ENCODE measurements at regions not wholly inside any gene's neighbourhood (a gene's known extent, or its start where the extent isn't known, plus 50 kb on each side); places are given as distances from the start of the nearest gene placed in this dataset.
A peak's percentile ranks its signal among the peaks of the same experiment; 100 is the strongest.

DNA sequence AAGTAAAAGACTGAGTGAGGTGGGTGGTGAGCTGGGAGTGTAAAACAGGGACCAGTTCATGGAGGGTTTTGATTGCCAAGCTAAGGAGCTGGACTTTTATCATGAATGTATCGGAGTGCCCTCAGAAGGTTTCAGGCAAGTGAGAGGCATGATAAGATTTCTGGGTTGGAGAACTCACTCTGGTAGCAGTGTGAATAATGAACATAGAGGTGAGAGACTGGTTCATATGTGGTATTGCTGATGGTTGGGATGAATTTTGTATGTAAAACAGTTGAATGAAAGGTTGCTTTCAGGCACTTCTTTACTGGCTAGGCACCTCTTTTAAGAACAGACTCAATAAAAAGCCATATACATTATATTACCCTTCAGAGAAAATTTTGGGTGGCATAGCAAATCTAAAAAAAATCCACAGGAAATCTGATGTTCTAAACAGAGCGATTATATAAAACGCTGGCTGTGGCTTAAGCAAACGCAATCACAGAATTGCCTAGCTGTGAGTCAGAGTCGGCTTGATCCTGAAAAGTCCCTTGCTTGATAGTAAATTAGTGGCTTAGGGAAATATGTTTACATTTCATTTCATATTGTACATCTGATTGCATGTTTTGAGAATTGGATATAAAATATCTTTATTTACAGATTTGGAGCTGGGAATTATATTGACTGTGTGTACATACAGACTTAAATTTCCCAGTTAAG is 92.9 kb upstream of the HDAC9 start:
- no peaks in the 10 kb centered on the region for H3K36me3 Mint-ChIP-seq
- CTCF ChIA-PET: no interaction called here
- POLR2A ChIA-PET: no interaction called here
- no peak overlapping the region for H3K4me3 Mint-ChIP-seq
- Histone ChIP-seq H3K9me3 (ENCODE audit: low read length) (no peaks in the 10 kb centered on the region), H3K27ac (ENCODE audit: low read depth, low read length) (no peak overlapping the region), H3K36me3 (ENCODE audit: insufficient read depth, low read length) (no peaks in the 10 kb centered on the region), H3K4me1 (ENCODE audit: insufficient read depth, low read length) (no peaks in the 10 kb centered on the region), H3K27me3 (ENCODE audit: insufficient read depth, low read length, poor library complexity, severe bottlenecking) (no peaks in the 10 kb centered on the region), H3K4me3 (ENCODE audit: low read length) (no peak overlapping the region)
- H3K27me3 Mint-ChIP-seq: no peaks in the 10 kb centered on the region
- H3K27ac Mint-ChIP-seq: no peak overlapping the region
- H3K9me3 Mint-ChIP-seq: no peaks in the 10 kb centered on the region
- no peak for DNase-seq
- H3K4me1 Mint-ChIP-seq: peaks cover 3 to 5% (median 5%) of the 10 kb centered on the region in 3 donors

- peaks cover 3 to 5% (median 5%) of the 10 kb centered on the region in 3 donors for H3K4me1 Mint-ChIP-seq
- Histone ChIP-seq H3K27ac (ENCODE audit: low read depth, low read length) (no peak overlapping the region), H3K9me3 (ENCODE audit: low read length) (no peaks in the 10 kb centered on the region), H3K36me3 (ENCODE audit: insufficient read depth, low read length) (no peaks in the 10 kb centered on the region), H3K4me1 (ENCODE audit: insufficient read depth, low read length) (no peaks in the 10 kb centered on the region), H3K27me3 (ENCODE audit: insufficient read depth, low read length, poor library complexity, severe bottlenecking) (no peaks in the 10 kb centered on the region), H3K4me3 (ENCODE audit: low read length) (no peak overlapping the region)
- ChIA-PET POLR2A (no interaction called here), CTCF (no interaction called here)
- H3K27me3 Mint-ChIP-seq: no peaks in the 10 kb centered on the region
- H3K9me3 Mint-ChIP-seq: no peaks in the 10 kb centered on the region
- no peak overlapping the region for H3K4me3 Mint-ChIP-seq
- no peaks in the 10 kb centered on the region for H3K36me3 Mint-ChIP-seq
- H3K27ac Mint-ChIP-seq: peak overlapping the region in 1 of 8 donors; percentile 73
- DNase-seq: no peak
Measured at GRCh38 chr7:18405726-18406125, 89.8 kb upstream of the HDAC9 start.

- H3K4me1 Mint-ChIP-seq: peaks cover 3 to 5% (median 5%) of the 10 kb centered on the region in 3 donors
- H3K27ac Mint-ChIP-seq: no peak overlapping the region
- DNase-seq: no peak
- no peaks in the 10 kb centered on the region for H3K36me3 Mint-ChIP-seq
- no peaks in the 10 kb centered on the region for H3K27me3 Mint-ChIP-seq
- Histone ChIP-seq H3K27ac (ENCODE audit: low read depth, low read length) (no peak overlapping the region), H3K27me3 (ENCODE audit: insufficient read depth, low read length, poor library complexity, severe bottlenecking) (no peaks in the 10 kb centered on the region), H3K36me3 (ENCODE audit: insufficient read depth, low read length) (no peaks in the 10 kb centered on the region), H3K4me1 (ENCODE audit: insufficient read depth, low read length) (no peaks in the 10 kb centered on the region), H3K9me3 (ENCODE audit: low read length) (no peaks in the 10 kb centered on the region), H3K4me3 (ENCODE audit: low read length) (no peak overlapping the region)
- H3K9me3 Mint-ChIP-seq: no peaks in the 10 kb centered on the region
- POLR2A ChIA-PET: no interaction called here
- no peak overlapping the region for H3K4me3 Mint-ChIP-seq
- CTCF ChIA-PET: no interaction called here
Measured at GRCh38 chr7:18407385-18407784, 88.2 kb upstream of the HDAC9 start.

DNA sequence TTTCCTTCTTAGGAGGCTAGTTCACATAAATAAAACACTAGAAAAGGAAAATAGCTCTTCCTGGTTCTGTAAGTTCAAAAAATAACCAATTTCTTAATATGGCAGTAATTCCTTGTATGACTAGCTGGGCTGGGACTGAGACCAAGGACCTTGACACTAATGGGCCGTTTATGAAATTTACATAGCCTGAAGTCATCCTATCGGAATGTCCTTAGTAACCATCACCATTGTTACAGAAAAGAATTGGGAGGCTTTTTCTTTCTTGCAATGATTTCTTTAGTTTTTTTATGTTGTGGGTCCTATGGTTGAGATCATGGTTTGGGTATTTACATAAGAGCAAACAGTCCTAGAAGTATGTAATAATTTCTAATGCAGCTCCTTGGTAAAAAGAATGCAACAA is 87.1 kb upstream of the HDAC9 start:
- DNase-seq: no peak
- CTCF ChIA-PET: no interaction called here

GRCh38 chr7:18408868-18409267 is 86.7 kb upstream of the HDAC9 start:
- Histone ChIP-seq H3K4me3 (ENCODE audit: low read length) (no peak overlapping the region), H3K36me3 (ENCODE audit: insufficient read depth, low read length) (no peaks in the 10 kb centered on the region), H3K27me3 (ENCODE audit: insufficient read depth, low read length, poor library complexity, severe bottlenecking) (no peaks in the 10 kb centered on the region), H3K4me1 (ENCODE audit: insufficient read depth, low read length) (no peaks in the 10 kb centered on the region), H3K27ac (ENCODE audit: low read depth, low read length) (no peak overlapping the region), H3K9me3 (ENCODE audit: low read length) (no peaks in the 10 kb centered on the region)
- ChIA-PET CTCF (no interaction called here), POLR2A (no interaction called here)
- Mint-ChIP-seq H3K9me3 (no peaks in the 10 kb centered on the region), H3K36me3 (no peaks in the 10 kb centered on the region), H3K27me3 (no peaks in the 10 kb centered on the region), H3K4me1 (peaks cover 3 to 5% (median 5%) of the 10 kb centered on the region in 3 donors), H3K4me3 (no peak overlapping the region), H3K27ac (no peak overlapping the region)
- DNase-seq: no peak

More for the DNA sequence above, 87.1 kb upstream of the HDAC9 start:
- Mint-ChIP-seq H3K36me3 (no peaks in the 10 kb centered on the region), H3K27ac (no peak overlapping the region), H3K27me3 (no peaks in the 10 kb centered on the region), H3K4me3 (no peak overlapping the region), H3K9me3 (no peaks in the 10 kb centered on the region), H3K4me1 (peaks cover 3 to 5% (median 5%) of the 10 kb centered on the region in 3 donors)
- Histone ChIP-seq H3K4me3 (ENCODE audit: low read length) (no peak overlapping the region), H3K27me3 (ENCODE audit: insufficient read depth, low read length, poor library complexity, severe bottlenecking) (no peaks in the 10 kb centered on the region), H3K27ac (ENCODE audit: low read depth, low read length) (no peak overlapping the region), H3K9me3 (ENCODE audit: low read length) (no peaks in the 10 kb centered on the region), H3K36me3 (ENCODE audit: insufficient read depth, low read length) (no peaks in the 10 kb centered on the region), H3K4me1 (ENCODE audit: insufficient read depth, low read length) (no peaks in the 10 kb centered on the region)
- POLR2A ChIA-PET: no interaction called here

- ChIA-PET CTCF (no interaction called here), POLR2A (no interaction called here)
- Histone ChIP-seq H3K9me3 (ENCODE audit: low read length) (no peaks in the 10 kb centered on the region), H3K36me3 (ENCODE audit: insufficient read depth, low read length) (no peaks in the 10 kb centered on the region), H3K4me1 (ENCODE audit: insufficient read depth, low read length) (no peaks in the 10 kb centered on the region), H3K4me3 (ENCODE audit: low read length) (no peak overlapping the region), H3K27me3 (ENCODE audit: insufficient read depth, low read length, poor library complexity, severe bottlenecking) (no peaks in the 10 kb centered on the region), H3K27ac (ENCODE audit: low read depth, low read length) (no peak overlapping the region)
- Mint-ChIP-seq H3K36me3 (no peaks in the 10 kb centered on the region), H3K27me3 (peaks cover 0 to 1% of the 10 kb centered on the region in 2 donors), H3K4me1 (no peaks in the 10 kb centered on the region), H3K27ac (no peak overlapping the region), H3K9me3 (no peaks in the 10 kb centered on the region), H3K4me3 (no peak overlapping the region)
- no peak for DNase-seq
Measured at GRCh38 chr7:18413447-18413846, 82.1 kb upstream of the HDAC9 start.

DNA sequence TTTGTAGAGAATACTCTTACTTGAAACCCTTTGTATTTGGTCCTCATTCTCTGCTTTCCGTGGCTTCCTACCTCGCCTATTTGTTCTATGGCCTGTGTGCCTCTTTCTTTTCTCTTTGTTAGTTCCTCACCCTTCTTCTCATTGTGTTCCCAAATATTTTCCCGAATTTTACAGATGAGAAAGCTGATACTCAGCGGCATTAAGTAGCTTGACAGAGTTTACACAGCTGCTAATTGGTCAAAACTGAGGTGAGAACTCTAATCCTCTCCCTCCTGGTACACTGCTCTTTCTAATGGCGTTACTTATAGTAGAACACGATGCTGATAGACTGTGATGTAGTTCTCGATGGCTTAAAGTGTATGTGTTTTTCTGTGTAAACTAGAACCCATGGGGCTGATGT is 80.7 kb upstream of the HDAC9 start:
- no peak for DNase-seq
- CTCF ChIA-PET: no interaction called here
- H3K4me3 Mint-ChIP-seq: no peak overlapping the region
- H3K27me3 ChIP-seq (ENCODE audit: insufficient read depth, low read length, poor library complexity, severe bottlenecking): no peaks in the 10 kb centered on the region
- no peaks in the 10 kb centered on the region for H3K4me1 ChIP-seq (ENCODE audit: insufficient read depth, low read length)
- no peaks in the 10 kb centered on the region for H3K9me3 ChIP-seq (ENCODE audit: low read length)
- H3K36me3 ChIP-seq (ENCODE audit: insufficient read depth, low read length): no peaks in the 10 kb centered on the region
- no peak overlapping the region for H3K27ac Mint-ChIP-seq
- H3K27me3 Mint-ChIP-seq: peaks cover 0 to 1% of the 10 kb centered on the region in 2 donors
- no peaks in the 10 kb centered on the region for H3K36me3 Mint-ChIP-seq
- H3K4me3 ChIP-seq (ENCODE audit: low read length): no peak overlapping the region
- H3K4me1 Mint-ChIP-seq: no peaks in the 10 kb centered on the region
- H3K27ac ChIP-seq (ENCODE audit: low read depth, low read length): no peak overlapping the region
- no peaks in the 10 kb centered on the region for H3K9me3 Mint-ChIP-seq
- POLR2A ChIA-PET: no interaction called here

- Histone ChIP-seq H3K4me1 (ENCODE audit: insufficient read depth, low read length) (no peaks in the 10 kb centered on the region), H3K4me3 (ENCODE audit: low read length) (no peak overlapping the region), H3K27ac (ENCODE audit: low read depth, low read length) (no peak overlapping the region), H3K27me3 (ENCODE audit: insufficient read depth, low read length, poor library complexity, severe bottlenecking) (no peaks in the 10 kb centered on the region), H3K36me3 (ENCODE audit: insufficient read depth, low read length) (no peaks in the 10 kb centered on the region), H3K9me3 (ENCODE audit: low read length) (no peaks in the 10 kb centered on the region)
- peaks cover 0 to 1% of the 10 kb centered on the region in 2 donors for H3K27me3 Mint-ChIP-seq
- no peaks in the 10 kb centered on the region for H3K4me1 Mint-ChIP-seq
- CTCF ChIA-PET: no interaction called here
- no peak overlapping the region for H3K27ac Mint-ChIP-seq
- H3K4me3 Mint-ChIP-seq: no peak overlapping the region
- no peaks in the 10 kb centered on the region for H3K9me3 Mint-ChIP-seq
- no peaks in the 10 kb centered on the region for H3K36me3 Mint-ChIP-seq
- POLR2A ChIA-PET: no interaction called here
- DNase-seq: no peak
Measured at GRCh38 chr7:18416988-18417387, 78.6 kb upstream of the HDAC9 start.

GRCh38 chr7:18419456-18419855 is 76.1 kb upstream of the HDAC9 start:
- no peak overlapping the region for H3K27ac ChIP-seq (ENCODE audit: low read depth, low read length)
- H3K4me3 ChIP-seq (ENCODE audit: low read length): no peak overlapping the region
- H3K36me3 Mint-ChIP-seq: no peaks in the 10 kb centered on the region
- H3K36me3 ChIP-seq (ENCODE audit: insufficient read depth, low read length): no peaks in the 10 kb centered on the region
- no peaks in the 10 kb centered on the region for H3K4me1 Mint-ChIP-seq
- POLR2A ChIA-PET: no interaction called here
- CTCF ChIA-PET: no interaction called here
- H3K4me1 ChIP-seq (ENCODE audit: insufficient read depth, low read length): no peaks in the 10 kb centered on the region
- no peak overlapping the region for H3K27ac Mint-ChIP-seq
- H3K27me3 ChIP-seq (ENCODE audit: insufficient read depth, low read length, poor library complexity, severe bottlenecking): no peaks in the 10 kb centered on the region
- H3K4me3 Mint-ChIP-seq: no peak overlapping the region
- H3K9me3 Mint-ChIP-seq: no peaks in the 10 kb centered on the region
- DNase-seq: no peak
- no peaks in the 10 kb centered on the region for H3K9me3 ChIP-seq (ENCODE audit: low read length)
- peaks cover 0 to 1% of the 10 kb centered on the region in 2 donors for H3K27me3 Mint-ChIP-seq

Data from CD8-positive, alpha-beta memory T cell (primary cell).